ENCODE measurements at regions not wholly inside any gene's neighbourhood (a gene's known extent, or its start where the extent isn't known, plus 50 kb on each side); places are given as distances from the start of the nearest gene placed in this dataset.

- TF ChIP-seq CTCF (IDR thresholded peaks at IDR 0.05; ENCODE audit: unreplicated experiment): no peak
- intact Hi-C loops (cut with micrococcal nuclease): loop anchor here (2.0 kb wide), 1 partner anchor 15 kb away; no protein-coding TSS in a partner anchor
- ChIA-PET CTCF (no interaction called here), POLR2A (no interaction called here)
- no peaks in the 10 kb centered on the region for H3K36me3 Mint-ChIP-seq (ENCODE audit: insufficient read depth, unreplicated experiment)
- DNase-seq (ENCODE audit: unreplicated experiment): no peak
- H3K9me3 Mint-ChIP-seq (ENCODE audit: unreplicated experiment): no peaks in the 10 kb centered on the region
- H3K27ac Mint-ChIP-seq (ENCODE audit: low read depth, unreplicated experiment): no peak overlapping the region
- H3K4me3 Mint-ChIP-seq (ENCODE audit: unreplicated experiment): no peak overlapping the region
- no peaks in the 10 kb centered on the region for H3K4me1 Mint-ChIP-seq (ENCODE audit: insufficient read depth, unreplicated experiment)
- H3K27me3 Mint-ChIP-seq (ENCODE audit: insufficient read depth, unreplicated experiment): no peaks in the 10 kb centered on the region
- no TSS peak for BruUV-seq (replicated peaks)
Measured at GRCh38 chr2:139123795-139124194, 343.6 kb upstream of the NXPH2 start.

DNA sequence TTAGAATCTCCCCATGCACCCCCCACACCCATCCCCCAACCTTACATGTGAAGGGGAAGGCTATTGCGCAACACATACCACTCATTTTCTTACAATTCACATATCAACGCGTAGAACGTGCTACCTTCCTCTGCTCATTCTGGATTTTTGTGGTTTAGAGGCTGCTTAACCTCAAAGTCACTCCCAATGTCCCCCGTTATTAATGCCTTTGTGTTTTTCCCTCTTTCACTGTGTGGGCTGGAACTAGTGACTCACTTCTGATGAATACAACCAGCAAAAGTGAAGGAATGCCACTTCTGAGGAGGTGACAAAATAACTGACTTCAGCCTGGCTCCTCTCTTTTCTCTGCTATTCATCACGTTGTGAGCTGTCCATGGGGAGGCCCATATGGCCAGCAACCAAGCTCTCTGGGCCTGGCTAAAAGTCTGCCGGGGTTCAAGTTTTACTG, 342.5 kb upstream of the NXPH2 start:
- POLR2A ChIA-PET: no interaction called here

GRCh38 chr2:139099721-139100120, 319.5 kb upstream of the NXPH2 start:
- ChIA-PET CTCF (no interaction called here), POLR2A (no interaction called here)
- Mint-ChIP-seq H3K9me3 (ENCODE audit: unreplicated experiment) (peaks cover 7% of the 10 kb centered on the region), H3K27me3 (ENCODE audit: insufficient read depth, unreplicated experiment) (no peaks in the 10 kb centered on the region), H3K4me3 (ENCODE audit: unreplicated experiment) (no peak overlapping the region), H3K36me3 (ENCODE audit: insufficient read depth, unreplicated experiment) (no peaks in the 10 kb centered on the region), H3K27ac (ENCODE audit: low read depth, unreplicated experiment) (no peak overlapping the region), H3K4me1 (ENCODE audit: insufficient read depth, unreplicated experiment) (no peaks in the 10 kb centered on the region)
- no peak for DNase-seq (ENCODE audit: unreplicated experiment)
- intact Hi-C loops (cut with micrococcal nuclease): no loop called here
- TF ChIP-seq CTCF (IDR thresholded peaks at IDR 0.05; ENCODE audit: unreplicated experiment): no peak
- BruUV-seq (replicated peaks): no TSS peak

More for the DNA sequence above, 342.5 kb upstream of the NXPH2 start:
- no peak for DNase-seq (ENCODE audit: unreplicated experiment)
- no peaks in the 10 kb centered on the region for H3K27me3 Mint-ChIP-seq (ENCODE audit: insufficient read depth, unreplicated experiment)
- no peak overlapping the region for H3K27ac Mint-ChIP-seq (ENCODE audit: low read depth, unreplicated experiment)
- intact Hi-C loops (cut with micrococcal nuclease): no loop called here
- H3K4me1 Mint-ChIP-seq (ENCODE audit: insufficient read depth, unreplicated experiment): no peaks in the 10 kb centered on the region
- CTCF ChIA-PET: no interaction called here
- H3K9me3 Mint-ChIP-seq (ENCODE audit: unreplicated experiment): no peaks in the 10 kb centered on the region
- H3K4me3 Mint-ChIP-seq (ENCODE audit: unreplicated experiment): no peak overlapping the region
- no TSS peak for BruUV-seq (replicated peaks)
- TF ChIP-seq CTCF (IDR thresholded peaks at IDR 0.05; ENCODE audit: unreplicated experiment): no peak
- no peaks in the 10 kb centered on the region for H3K36me3 Mint-ChIP-seq (ENCODE audit: insufficient read depth, unreplicated experiment)

- intact Hi-C loops (cut with micrococcal nuclease): no loop called here
- no peak for DNase-seq (ENCODE audit: unreplicated experiment)
- TF ChIP-seq CTCF (IDR thresholded peaks at IDR 0.05; ENCODE audit: unreplicated experiment): no peak
- Mint-ChIP-seq H3K4me1 (ENCODE audit: insufficient read depth, unreplicated experiment) (no peaks in the 10 kb centered on the region), H3K4me3 (ENCODE audit: unreplicated experiment) (no peak overlapping the region), H3K27me3 (ENCODE audit: insufficient read depth, unreplicated experiment) (no peaks in the 10 kb centered on the region), H3K27ac (ENCODE audit: low read depth, unreplicated experiment) (no peak overlapping the region), H3K36me3 (ENCODE audit: insufficient read depth, unreplicated experiment) (no peaks in the 10 kb centered on the region), H3K9me3 (ENCODE audit: unreplicated experiment) (peaks cover 7% of the 10 kb centered on the region)
- BruUV-seq (replicated peaks): no TSS peak
- ChIA-PET POLR2A (no interaction called here), CTCF (no interaction called here)
Measured at GRCh38 chr2:139098961-139099360, 318.8 kb upstream of the NXPH2 start.

Data from MCF 10A (cell line).